B cell (primary cell): ENCODE measurements at regions not wholly inside any gene's neighbourhood (a gene's known extent, or its start where the extent isn't known, plus 50 kb on each side); places are given as distances from the start of the nearest gene placed in this dataset.

Experiments used
- ATAC-seq: fragments of 200-7000 bp; cut with Tn5 transposase; one replicate; pipeline ENCODE4 v1.10.0; 2021; ENCODE audit warnings: low read depth, mild to moderate bottlenecking, moderate number of reproducible peaks, moderate library complexity
- CTCF ChIA-PET: fragments of 350-600 bp; sonication (Branson Sonifier 250); formaldehyde crosslinking; loops from one replicate; lab custom pipeline; 2021; ENCODE audit warnings: antibody characterized with exemption, inconsistent platforms; lab: Charles Lee
- POLR2A ChIA-PET: fragments of 350-600 bp; sonication (Branson Sonifier 250); formaldehyde crosslinking; loops from one replicate; lab custom pipeline; 2021; ENCODE audit warnings: antibody characterized with exemption; lab: Charles Lee
- DNase-seq: peaks from one replicate; pipeline ENCODE4 v3.0.0; 2013
- H2AFZ ChIP-seq: 2 replicates; pipeline ENCODE4 v1.6.1; 2012; ENCODE audit warnings: mild to moderate bottlenecking, low read depth, low read length; ENCODE audit not compliant: insufficient read depth, poor library complexity, severe bottlenecking
- H3K27ac ChIP-seq, 2 donors: 1 replicate in 1 of 2; 2 replicates in 1 of 2; pipeline ENCODE4 v1.5.1; 2012 to 2013; ENCODE audit warnings: low read length in 2 of 2, mild to moderate bottlenecking in 2 of 2, moderate library complexity in 1 of 2
- H3K27me3 ChIP-seq, 4 experiments: fragments of 200-600 bp in 1 of 4; sonication (generic) in 1 of 4; replicated peaks in 1 of 4; 1 replicate in 2 of 4; 2 replicates in 2 of 4; pipeline versions ENCODE4 v1.6.1 to v1.7.0; 2013 to 2016; ENCODE audit warnings: low read length in 3 of 4, mild to moderate bottlenecking in 2 of 4, mixed read lengths in 1 of 4, moderate library complexity in 1 of 4; ENCODE audit not compliant: insufficient read depth in 4 of 4, control insufficient read depth in 3 of 4; ENCODE audit errors: control extremely low read depth in 1 of 4
- H3K36me3 ChIP-seq, 2 experiments: replicated peaks in 1 of 2; 1 replicate in 1 of 2; 2 replicates in 1 of 2; pipeline versions ENCODE4 v1.6.1 to v1.7.1; 2013; ENCODE audit warnings: low read length in 1 of 2; ENCODE audit not compliant: insufficient read depth in 2 of 2, control insufficient read depth in 1 of 2; ENCODE audit errors: control extremely low read depth in 1 of 2, extremely low read depth in 1 of 2
- H3K4me1 ChIP-seq, 2 donors: fragments of 200-600 bp in 1 of 2; sonication (generic) in 1 of 2; 1 replicate in 1 of 2; 2 replicates in 1 of 2; pipeline versions ENCODE4 v1.5.1 to v1.6.1; 2013 to 2017; ENCODE audit warnings: low read length in 2 of 2; ENCODE audit not compliant: control insufficient read depth in 2 of 2, insufficient read depth in 2 of 2
- H3K4me2 ChIP-seq: replicated peaks from 2 replicates; pipeline ENCODE3; 2012; ENCODE audit warnings: mild to moderate bottlenecking, low read depth, low read length; ENCODE audit not compliant: poor library complexity, severe bottlenecking
- H3K4me3 ChIP-seq, 5 experiments: fragments of 200-600 bp in 1 of 5; sonication (generic) in 1 of 5; 1 replicate in 3 of 5; 2 replicates in 2 of 5; pipeline versions ENCODE4 v1.5.1 to v1.7.0; 2011 to 2016; ENCODE audit warnings: low read length in 4 of 5, mild to moderate bottlenecking in 4 of 5, low read depth in 2 of 5, control low read depth in 1 of 5, moderate library complexity in 1 of 5; ENCODE audit not compliant: insufficient read depth in 1 of 5; ENCODE audit errors: control extremely low read depth in 1 of 5, extremely low read depth in 1 of 5
- H3K79me2 ChIP-seq: fragments of 200-600 bp; sonication (generic); one replicate; pipeline ENCODE4 v1.6.0; 2016; ENCODE audit warnings: low read length; ENCODE audit not compliant: control insufficient read depth, insufficient read depth
- H3K9ac ChIP-seq: fragments of 200-600 bp; sonication (generic); 2 replicates; pipeline ENCODE4 v1.6.1; 2017; ENCODE audit warnings: mild to moderate bottlenecking, low read length, moderate library complexity
- H3K9me3 ChIP-seq, 3 donors: one replicate each; pipeline versions ENCODE4 v1.6.1 to v1.7.1; 2013; ENCODE audit warnings: low read length in 2 of 3; ENCODE audit not compliant: control insufficient read depth in 2 of 3, insufficient read depth in 1 of 3; ENCODE audit errors: control extremely low read depth in 1 of 3
- H4K20me1 ChIP-seq: 2 replicates; pipeline ENCODE4 v1.6.0; 2012; ENCODE audit warnings: mild to moderate bottlenecking, low read length; ENCODE audit not compliant: insufficient read depth, control insufficient read depth, poor library complexity, severe bottlenecking
- H3K27ac Mint-ChIP-seq: one replicate; pipeline ENCODE4 v1.8.0; 2021; ENCODE audit warnings: mixed read lengths
- H3K27me3 Mint-ChIP-seq: one replicate; pipeline ENCODE4 v1.8.0; 2021; ENCODE audit warnings: mixed read lengths
- H3K4me1 Mint-ChIP-seq: one replicate; pipeline ENCODE4 v1.8.0; 2021; ENCODE audit warnings: mixed read lengths
- H3K4me3 Mint-ChIP-seq: one replicate; pipeline ENCODE4 v1.8.0; 2021; ENCODE audit warnings: mixed read lengths
- H3K9me3 Mint-ChIP-seq: one replicate; pipeline ENCODE4 v1.8.0; 2022; ENCODE audit warnings: mixed read lengths; ENCODE audit not compliant: insufficient read depth
- EZH2 ChIP-seq: IDR thresholded peaks from 2 replicates; pipeline ENCODE4 v1.6.1; 2012; ENCODE audit warnings: borderline replicate concordance, low read depth, mild to moderate bottlenecking, moderate library complexity, low read length; ENCODE audit not compliant: insufficient read depth, poor library complexity, severe bottlenecking
- WGBS: methylation state at CpG from one replicate; pipeline ENCODE4 v1.1.5; 2013; ENCODE audit warnings: missing lambda C conversion rate; ENCODE audit not compliant: insufficient coverage; 5-methylcytosine and 5-hydroxymethylcytosine counted together
- intact Hi-C: fragments of 100-400 bp; cut with micrococcal nuclease; formaldehyde crosslinking; loops from one replicate; pipeline ENCODE4 v1.10.0; 2022
- TF ChIP-seq, protein P1 (sequence below): fragments of 200-600 bp; IDR thresholded peaks from one replicate; pipeline ENCODE4 v1.8.0; 2022; ENCODE audit warnings: antibody characterized with exemption, mild to moderate bottlenecking

DNA sequence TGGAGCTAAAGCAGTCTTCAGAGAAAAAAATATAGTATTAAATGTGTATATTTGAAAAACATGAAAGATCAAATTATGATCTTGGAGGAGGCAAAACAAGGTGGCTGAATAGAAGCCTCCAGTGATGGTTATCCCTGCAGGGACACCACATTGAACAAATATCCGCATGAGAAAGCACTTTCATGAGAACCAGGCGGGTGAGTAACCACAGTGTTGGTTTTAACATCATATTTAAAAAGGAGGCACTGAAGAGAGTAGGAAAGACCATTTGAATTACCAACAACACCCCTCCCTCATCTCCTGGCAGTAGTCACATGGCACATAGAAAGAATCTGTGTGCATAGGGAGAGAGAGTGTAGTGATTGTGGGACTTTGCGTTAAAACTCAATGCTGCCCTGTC lies 759.6 kb upstream of the NRXN1 start:
- CTCF ChIA-PET = no interaction called here
- H2AFZ ChIP-seq = no peak overlapping the region
- no peak overlapping the region for H3K4me3 ChIP-seq
- no peak overlapping the region for H3K4me2 ChIP-seq
- Mint-ChIP-seq H3K27ac (no peak overlapping the region), H3K9me3 (peaks cover 4% of the 10 kb centered on the region), H3K4me1 (no peaks in the 10 kb centered on the region), H3K4me3 (no peak overlapping the region), H3K27me3 (no peaks in the 10 kb centered on the region)
- H3K9me3 ChIP-seq = peaks cover 0 to 14% (median 0%) of the 10 kb centered on the region in 3 donors
- no peak overlapping the region for H3K9ac ChIP-seq
- H3K79me2 ChIP-seq = no peaks in the 10 kb centered on the region
- H4K20me1 ChIP-seq = no peaks in the 10 kb centered on the region
- H3K4me1 ChIP-seq = no peaks in the 10 kb centered on the region
- ATAC-seq (no peak), DNase-seq (no peak)
- intact Hi-C loops = no loop called here
- POLR2A ChIA-PET = no interaction called here
- TF ChIP-seq, protein P1, sequence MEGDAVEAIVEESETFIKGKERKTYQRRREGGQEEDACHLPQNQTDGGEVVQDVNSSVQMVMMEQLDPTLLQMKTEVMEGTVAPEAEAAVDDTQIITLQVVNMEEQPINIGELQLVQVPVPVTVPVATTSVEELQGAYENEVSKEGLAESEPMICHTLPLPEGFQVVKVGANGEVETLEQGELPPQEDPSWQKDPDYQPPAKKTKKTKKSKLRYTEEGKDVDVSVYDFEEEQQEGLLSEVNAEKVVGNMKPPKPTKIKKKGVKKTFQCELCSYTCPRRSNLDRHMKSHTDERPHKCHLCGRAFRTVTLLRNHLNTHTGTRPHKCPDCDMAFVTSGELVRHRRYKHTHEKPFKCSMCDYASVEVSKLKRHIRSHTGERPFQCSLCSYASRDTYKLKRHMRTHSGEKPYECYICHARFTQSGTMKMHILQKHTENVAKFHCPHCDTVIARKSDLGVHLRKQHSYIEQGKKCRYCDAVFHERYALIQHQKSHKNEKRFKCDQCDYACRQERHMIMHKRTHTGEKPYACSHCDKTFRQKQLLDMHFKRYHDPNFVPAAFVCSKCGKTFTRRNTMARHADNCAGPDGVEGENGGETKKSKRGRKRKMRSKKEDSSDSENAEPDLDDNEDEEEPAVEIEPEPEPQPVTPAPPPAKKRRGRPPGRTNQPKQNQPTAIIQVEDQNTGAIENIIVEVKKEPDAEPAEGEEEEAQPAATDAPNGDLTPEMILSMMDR = no peak
- no peak for TF ChIP-seq EZH2
- no peaks in the 10 kb centered on the region for H3K36me3 ChIP-seq
- H3K27ac ChIP-seq = no peak overlapping the region
- WGBS = 100% methylated on average over 1 of the region's 3 CpGs
- no peaks in the 10 kb centered on the region for H3K27me3 ChIP-seq

DNA sequence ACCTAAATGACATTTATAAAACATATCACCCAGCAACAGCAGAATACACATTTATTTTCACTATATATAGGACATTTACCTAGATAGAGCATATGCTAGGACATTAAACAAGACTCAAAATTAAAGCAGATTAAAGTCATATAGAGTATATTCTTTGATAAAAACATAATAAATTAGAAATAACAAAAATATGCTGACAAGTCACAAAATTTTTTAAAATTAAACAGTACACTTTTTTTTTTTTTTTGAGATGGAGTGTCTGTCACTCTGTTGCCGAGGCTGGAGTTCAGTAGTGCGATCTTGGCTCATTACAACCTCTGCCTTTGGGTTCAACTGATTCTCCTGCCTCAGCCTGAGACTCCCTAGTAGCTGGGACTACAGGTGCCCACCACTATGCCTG lies 758.9 kb upstream of the NRXN1 start:
- no peak overlapping the region for H2AFZ ChIP-seq
- ChIA-PET CTCF (no interaction called here), POLR2A (no interaction called here)
- no peak for TF ChIP-seq EZH2
- TF ChIP-seq, protein P1 = no peak
- Mint-ChIP-seq H3K9me3 (peaks cover 4% of the 10 kb centered on the region), H3K27me3 (no peaks in the 10 kb centered on the region), H3K4me1 (no peaks in the 10 kb centered on the region), H3K4me3 (no peak overlapping the region), H3K27ac (no peak overlapping the region)
- no CpG with 5 or more reads among the region's 2 CpGs for WGBS
- H3K27me3 ChIP-seq = no peaks in the 10 kb centered on the region
- intact Hi-C loops = no loop called here
- H4K20me1 ChIP-seq = no peaks in the 10 kb centered on the region
- no peaks in the 10 kb centered on the region for H3K36me3 ChIP-seq
- H3K4me1 ChIP-seq = no peaks in the 10 kb centered on the region
- DNase-seq (no peak), ATAC-seq (no peak)
- no peaks in the 10 kb centered on the region for H3K79me2 ChIP-seq
- no peak overlapping the region for H3K4me2 ChIP-seq
- peaks cover 0 to 14% (median 0%) of the 10 kb centered on the region in 3 donors for H3K9me3 ChIP-seq
- H3K4me3 ChIP-seq = no peak overlapping the region
- no peak overlapping the region for H3K9ac ChIP-seq
- H3K27ac ChIP-seq = no peak overlapping the region
